ENCODE measurements at regions not wholly inside any gene's neighbourhood (a gene's known extent, or its start where the extent isn't known, plus 50 kb on each side); places are given as distances from the start of the nearest gene placed in this dataset.

DNA sequence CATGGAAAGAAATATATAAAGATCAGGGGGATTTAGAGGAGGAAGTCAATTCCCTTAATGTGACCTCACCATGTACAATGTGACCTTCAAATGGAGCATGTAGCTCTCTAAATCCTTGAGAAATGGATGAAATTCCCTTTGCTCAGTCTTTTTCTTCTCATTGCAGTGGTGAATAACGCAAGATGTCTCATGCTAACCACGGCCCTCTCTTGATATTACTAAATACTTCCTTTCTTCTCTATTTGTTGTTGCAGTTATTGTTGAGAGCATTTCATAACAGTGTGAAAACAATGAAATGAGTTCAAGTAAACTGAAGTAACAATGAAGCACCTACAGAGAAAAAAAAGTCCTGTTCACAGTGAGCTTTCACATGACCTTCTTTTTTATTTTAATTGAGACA is 55.6 kb downstream of the ZNF281 start:
- DNase-seq (ENCODE audit: low read depth in 2 of 2), result no peak

DNA sequence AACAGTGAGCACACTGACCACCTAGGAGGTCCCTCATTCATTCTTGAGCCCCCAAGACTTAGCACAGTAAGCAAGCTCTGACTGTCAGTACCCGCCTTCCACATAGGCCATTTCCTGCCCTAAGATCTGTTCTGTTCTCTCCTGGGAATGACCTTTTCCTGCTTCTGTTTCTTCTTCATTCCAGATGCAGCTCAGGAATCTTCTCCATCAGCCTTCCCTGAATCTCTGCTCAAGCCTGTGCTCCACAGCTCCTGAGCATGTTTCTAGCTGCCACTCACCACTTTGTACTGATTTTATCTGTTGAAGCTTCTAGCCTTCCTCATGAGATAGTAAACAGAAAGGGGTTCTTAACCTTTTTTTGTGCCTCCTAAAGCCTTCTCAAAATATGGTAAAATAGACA is 56.6 kb downstream of the ZNF281 start:
- no peak for DNase-seq (ENCODE audit: low read depth in 2 of 2)

GRCh38 chr1:200351826-200352549 is 57.8 kb downstream of the ZNF281 start:
- peak; percentile 28 to 72 for DNase-seq (ENCODE audit: low read depth in 2 of 2)

GRCh38 chr1:200351425-200351824 is 58.4 kb downstream of the ZNF281 start:
- DNase-seq (ENCODE audit: low read depth in 2 of 2), result no peak

DNA sequence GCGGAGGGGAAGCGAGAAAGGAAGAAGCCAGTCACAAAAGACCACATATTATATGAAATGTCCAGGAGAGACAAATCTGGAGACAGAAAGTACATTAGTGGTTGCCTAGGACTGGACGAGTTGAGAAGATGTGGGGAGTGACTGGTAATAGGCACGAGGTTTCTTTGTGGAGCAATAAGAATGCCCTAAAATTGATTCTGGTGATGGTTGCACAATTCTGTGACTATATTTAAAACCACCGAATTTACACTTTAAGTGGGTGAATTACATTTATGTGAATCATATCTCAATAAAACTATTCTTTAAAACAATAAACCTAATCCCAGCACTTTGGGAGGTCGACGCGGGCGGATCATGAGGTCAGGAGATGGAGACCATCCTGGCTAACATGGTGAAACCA is 63.1 kb downstream of the ZNF281 start:
- no peak for DNase-seq (ENCODE audit: low read depth in 2 of 2)

DNA sequence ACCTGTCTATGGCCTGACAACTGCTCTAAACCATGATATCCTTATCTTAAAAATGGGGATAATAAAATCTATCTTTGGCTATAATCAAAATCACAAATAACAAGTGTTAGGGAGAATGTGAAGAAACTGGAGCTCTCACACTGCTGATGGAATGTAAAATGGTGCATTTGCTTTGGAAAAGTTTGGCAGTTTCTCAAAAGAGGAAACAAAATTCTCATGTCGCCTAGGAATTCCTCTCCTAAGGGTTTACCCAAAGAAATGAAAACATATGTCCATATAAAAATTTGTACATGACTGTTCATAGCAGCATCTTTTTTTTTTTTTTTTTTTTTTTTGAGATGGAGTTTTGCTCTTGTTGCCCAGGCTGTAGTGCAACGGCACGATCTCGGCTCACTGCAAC is 64.3 kb downstream of the ZNF281 start:
- no peak for DNase-seq (ENCODE audit: low read depth in 2 of 2)

DNA sequence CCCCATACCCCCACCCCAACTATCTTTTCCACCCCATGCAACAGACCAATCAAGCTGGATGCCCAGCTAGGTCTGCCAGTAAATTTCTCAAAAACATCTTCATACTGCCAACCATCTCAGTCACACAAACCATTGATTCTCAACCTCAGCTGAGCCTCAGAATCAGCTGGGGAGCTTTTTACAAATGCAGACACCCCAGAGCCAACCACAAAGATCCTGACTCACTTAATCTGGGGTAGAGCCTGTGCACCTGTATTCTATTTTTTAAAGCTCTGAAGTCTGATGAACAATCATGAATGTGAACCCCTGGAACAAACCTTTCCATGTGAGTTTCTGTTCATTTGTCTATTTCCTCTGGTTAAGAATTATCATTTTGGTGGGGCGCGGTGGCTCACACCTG is 66.0 kb downstream of the ZNF281 start:
- DNase-seq (ENCODE audit: low read depth in 2 of 2), result no peak

- no peak for DNase-seq (ENCODE audit: low read depth in 2 of 2)
Measured at GRCh38 chr1:200342511-200343311, 67.1 kb downstream of the ZNF281 start.

DNA sequence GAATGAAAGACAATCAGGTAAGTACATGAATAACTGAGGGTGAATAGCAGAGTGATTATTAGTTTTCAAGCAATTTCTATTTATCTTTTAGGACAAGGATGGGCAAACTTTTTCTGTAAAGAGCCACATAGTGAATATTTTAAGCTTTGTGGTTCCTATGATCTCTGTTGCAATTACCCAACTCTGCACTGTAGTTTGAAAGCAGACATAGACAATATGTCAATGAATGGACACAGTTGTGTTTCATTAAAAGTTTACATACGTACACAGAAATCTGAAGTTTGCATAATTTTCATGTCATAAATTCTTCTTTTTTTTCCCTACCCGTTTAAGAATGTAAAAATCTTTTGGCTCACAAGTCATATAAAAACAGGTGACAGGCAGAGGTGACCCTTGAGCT is 71.4 kb downstream of the ZNF281 start:
- DNase-seq (ENCODE audit: low read depth in 2 of 2), result no peak

DNA sequence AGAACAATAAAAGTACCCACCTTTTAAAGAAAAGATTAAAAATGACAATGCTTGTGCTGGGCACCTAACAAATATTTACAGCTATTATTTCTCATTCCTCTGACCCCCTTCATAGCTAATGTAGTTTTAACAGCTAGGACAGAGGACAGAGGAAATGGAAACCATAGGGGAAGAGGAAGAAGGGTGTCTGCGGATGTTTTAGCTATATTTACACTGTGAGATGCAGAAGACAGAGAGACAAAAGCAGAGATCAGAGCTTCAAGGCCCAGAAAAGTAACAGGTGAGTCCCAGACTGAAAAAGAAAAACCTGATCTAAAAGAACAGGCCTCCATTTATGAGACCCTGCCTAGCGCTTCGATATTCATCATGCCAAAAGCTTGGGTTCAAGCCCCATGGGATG is 72.0 kb downstream of the ZNF281 start:
- DNase-seq (ENCODE audit: low read depth in 2 of 2), result no peak

DNA sequence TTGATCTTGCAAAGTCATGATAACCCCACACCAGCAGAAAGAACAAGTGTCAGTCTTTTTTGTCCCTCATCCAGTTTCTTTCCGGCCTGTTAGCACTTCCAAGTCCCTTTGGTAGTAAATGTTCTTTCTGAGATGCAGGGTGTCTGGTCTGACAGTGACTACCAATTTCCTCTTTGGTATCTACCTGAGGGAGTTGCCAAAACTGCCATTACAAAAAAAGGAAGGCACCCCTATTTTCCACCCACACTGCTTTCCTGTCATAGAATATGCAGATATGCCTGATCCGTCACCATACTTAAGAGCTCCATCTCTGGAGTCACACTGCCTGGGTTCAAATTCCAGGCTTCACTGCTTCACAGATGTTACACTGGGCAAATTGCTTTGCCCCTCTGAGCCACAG is 72.4 kb downstream of the ZNF281 start:
- peak in 1 of 2 donors; percentile 11 for DNase-seq (ENCODE audit: low read depth in 2 of 2)

DNA sequence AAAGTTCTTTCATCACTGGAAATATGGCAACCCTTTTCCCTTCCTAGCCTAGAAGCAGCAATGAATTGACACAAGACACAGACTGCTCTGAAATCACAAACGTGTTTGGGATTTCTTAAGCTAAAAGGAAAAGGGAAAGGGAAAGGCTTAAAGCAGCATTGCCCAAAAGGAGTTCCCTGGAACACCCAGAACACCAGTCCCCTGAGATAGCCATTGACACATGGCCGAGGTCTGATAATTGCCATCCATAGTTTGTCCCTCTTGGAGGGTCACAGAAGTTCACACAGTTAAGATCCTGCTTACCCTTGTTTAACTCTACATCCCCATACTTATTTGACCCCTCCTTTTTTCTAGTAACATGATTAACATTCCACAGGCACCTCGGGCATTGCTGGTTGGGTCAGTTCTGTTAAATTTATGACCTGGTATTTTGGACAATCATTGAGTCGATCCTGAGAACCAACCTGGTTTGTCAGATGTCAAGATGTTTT is 72.9 kb downstream of the ZNF281 start:
- no peak for DNase-seq (ENCODE audit: low read depth in 2 of 2)

- DNase-seq (ENCODE audit: low read depth in 2 of 2), result peak; percentile 66 to 70
Measured at GRCh38 chr1:200336101-200336845, 73.6 kb downstream of the ZNF281 start.

GRCh38 chr1:200334661-200335256 is 75.1 kb downstream of the ZNF281 start:
- no peak for DNase-seq (ENCODE audit: low read depth in 2 of 2)

DNA sequence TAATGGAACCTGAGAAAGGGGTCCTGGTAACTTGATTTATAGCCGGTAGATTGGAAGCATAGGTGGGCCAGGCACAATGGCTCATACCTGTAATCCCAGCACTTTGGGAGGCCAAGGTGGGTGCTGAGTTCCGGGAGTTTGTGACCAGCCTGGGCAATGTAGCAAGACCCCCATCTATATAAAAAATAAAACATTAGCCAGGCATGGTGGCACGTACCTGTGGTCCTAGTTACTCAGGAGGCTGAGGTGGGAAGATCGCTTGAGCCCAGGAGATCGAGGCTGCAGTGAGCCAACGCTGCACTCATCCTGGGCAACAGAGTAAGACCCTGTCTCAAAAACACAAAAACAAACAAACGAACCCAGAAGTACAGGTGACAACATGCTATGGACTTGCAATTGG is 76.5 kb downstream of the ZNF281 start:
- DNase-seq (ENCODE audit: low read depth in 2 of 2), result no peak

GRCh38 chr1:200332716-200333115 is 77.1 kb downstream of the ZNF281 start:
- DNase-seq (ENCODE audit: low read depth in 2 of 2), result no peak

DNA sequence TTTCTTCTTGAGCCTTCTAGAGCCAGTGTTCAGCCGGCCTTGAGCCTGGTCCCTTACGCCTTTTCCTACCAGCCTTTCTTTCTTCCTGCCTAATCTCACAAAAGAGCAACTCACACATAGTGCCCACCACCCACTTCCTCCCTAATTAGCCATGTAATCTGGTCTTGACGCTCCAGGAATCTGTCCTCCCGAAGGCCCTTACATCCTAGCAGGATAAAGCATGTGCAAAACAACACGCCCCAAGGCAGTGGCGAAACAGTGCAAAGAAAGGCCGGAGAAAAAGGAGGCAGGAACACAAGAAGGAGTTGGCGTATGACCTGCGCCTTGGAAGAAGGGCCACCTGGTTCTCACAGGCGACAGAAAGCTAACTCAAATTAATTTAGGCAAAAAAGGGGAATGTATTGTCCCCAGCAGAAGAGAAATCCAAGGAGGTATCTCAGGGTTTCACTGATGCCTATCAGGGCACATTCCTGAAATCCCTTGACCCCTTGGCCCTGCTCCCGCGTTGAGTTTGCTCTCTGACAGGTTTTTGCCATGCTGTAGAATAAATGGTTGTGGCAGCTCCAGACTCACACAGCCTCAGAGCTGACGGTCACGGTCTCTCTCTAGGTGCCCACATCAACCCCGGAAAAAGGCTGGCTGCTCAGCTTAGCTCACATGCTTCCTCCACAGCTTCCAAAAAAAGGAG is 79.0 kb downstream of the ZNF281 start:
- no peak for DNase-seq (ENCODE audit: low read depth in 2 of 2)

DNA sequence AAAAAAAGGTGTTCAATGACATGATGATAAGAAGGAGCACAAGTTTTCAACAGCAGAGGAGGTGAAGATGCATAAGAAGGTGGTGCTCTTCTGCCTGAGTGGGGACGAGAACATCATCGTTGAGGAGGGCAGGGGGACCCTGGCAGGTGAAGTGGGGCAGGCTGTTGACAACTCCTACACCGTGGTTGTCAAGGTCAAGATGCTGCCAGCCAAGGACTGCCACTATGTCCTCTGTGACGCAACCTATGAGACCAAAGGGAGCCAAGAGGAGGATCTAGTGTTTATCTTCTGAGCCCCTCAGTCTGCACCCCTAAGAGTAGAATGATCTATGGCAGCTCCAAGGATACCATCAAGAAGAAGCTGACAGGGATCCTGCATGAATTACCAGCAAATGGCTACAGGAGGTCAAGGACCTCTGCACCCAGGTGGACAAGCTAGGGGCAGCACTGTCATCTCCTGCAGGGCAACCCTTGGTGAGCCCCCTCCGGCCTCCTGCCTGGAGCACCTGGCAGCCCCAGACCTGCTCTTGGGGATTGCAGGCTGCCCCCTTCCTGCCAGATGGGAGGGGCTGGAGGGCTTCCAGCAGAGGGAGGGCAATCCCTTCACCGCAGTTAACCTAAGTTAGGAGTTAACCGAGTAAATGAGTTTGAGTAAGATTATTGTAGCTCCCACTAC is 80.5 kb downstream of the ZNF281 start:
- no peak for DNase-seq (ENCODE audit: low read depth in 2 of 2)

- DNase-seq (ENCODE audit: low read depth in 2 of 2), result no peak
Measured at GRCh38 chr1:200328379-200328778, 81.5 kb downstream of the ZNF281 start.

GRCh38 chr1:200323856-200324400 is 85.9 kb downstream of the ZNF281 start:
- no peak for DNase-seq (ENCODE audit: low read depth in 2 of 2)

Data from lung microvascular endothelial cell (primary cell).